CD4-positive, alpha-beta T cell (primary cell): ENCODE measurements at regions not wholly inside any gene's neighbourhood (a gene's known extent, or its start where the extent isn't known, plus 50 kb on each side); places are given as distances from the start of the nearest gene placed in this dataset.

Source experiments
- ATAC-seq: fragments of 200-7000 bp; cut with Tn5 transposase; one replicate; pipeline ENCODE4 v1.10.0; 2022; ENCODE audit warnings: mild to moderate bottlenecking; ENCODE audit not compliant: poor library complexity
- CTCF ChIA-PET: fragments of 350-600 bp; sonication (Branson Sonifier 250); formaldehyde crosslinking; loops from one replicate; lab custom pipeline; 2021; ENCODE audit warnings: antibody characterized with exemption, inconsistent platforms; lab: Charles Lee
- POLR2A ChIA-PET: fragments of 350-600 bp; sonication (Branson Sonifier 250); formaldehyde crosslinking; loops from one replicate; lab custom pipeline; 2021; ENCODE audit warnings: antibody characterized with exemption, inconsistent platforms; lab: Charles Lee
- DNase-seq, 14 experiments: peaks; one replicate each; pipeline ENCODE4 v3.0.0-alpha.2; 2013 to 2020; ENCODE audit warnings: mixed read lengths in 2 of 14
- H3K27ac ChIP-seq, 2 donors: one replicate each; pipeline versions ENCODE4 v1.5.1 to v1.7.0; 2013; ENCODE audit warnings: low read length in 2 of 2, low read depth in 1 of 2, mild to moderate bottlenecking in 1 of 2
- H3K27me3 ChIP-seq, 2 experiments: 1 replicate in 1 of 2; 2 replicates in 1 of 2; pipeline versions ENCODE4 v1.6.1 to v1.7.0; 2013; ENCODE audit warnings: low read length in 2 of 2, control low read depth in 1 of 2, mild to moderate bottlenecking in 1 of 2, moderate library complexity in 1 of 2; ENCODE audit not compliant: insufficient read depth in 2 of 2, control insufficient read depth in 1 of 2
- H3K36me3 ChIP-seq: one replicate; pipeline ENCODE4 v1.6.1; 2013; ENCODE audit warnings: low read length, control low read depth; ENCODE audit not compliant: insufficient read depth
- H3K4me1 ChIP-seq: one replicate; pipeline ENCODE4 v1.6.1; 2013; ENCODE audit warnings: low read length, control low read depth; ENCODE audit not compliant: insufficient read depth
- H3K4me3 ChIP-seq: one replicate; pipeline ENCODE4 v1.5.1; 2013; ENCODE audit warnings: mild to moderate bottlenecking, low read length, moderate library complexity
- H3K9me3 ChIP-seq, 2 experiments: 1 replicate in 1 of 2; 2 replicates in 1 of 2; pipeline versions ENCODE4 v1.6.1 to v1.7.0; 2013; ENCODE audit warnings: low read length in 2 of 2, mild to moderate bottlenecking in 2 of 2, control low read depth in 1 of 2, moderate library complexity in 1 of 2; ENCODE audit not compliant: control insufficient read depth in 1 of 2, insufficient read depth in 1 of 2
- H3K27ac Mint-ChIP-seq: one replicate; pipeline ENCODE4 v1.8.0; 2020; ENCODE audit warnings: mixed read lengths
- H3K27me3 Mint-ChIP-seq: one replicate; pipeline ENCODE4 v1.8.0; 2021; ENCODE audit warnings: mixed read lengths
- H3K36me3 Mint-ChIP-seq: one replicate; pipeline ENCODE4 v1.8.0; 2021; ENCODE audit warnings: low read depth, mixed read lengths
- H3K4me1 Mint-ChIP-seq: one replicate; pipeline ENCODE4 v1.8.0; 2021; ENCODE audit warnings: low read depth, mixed read lengths
- H3K4me3 Mint-ChIP-seq: one replicate; pipeline ENCODE4 v1.8.0; 2020; ENCODE audit warnings: mild to moderate bottlenecking, mixed read lengths
- H3K9me3 Mint-ChIP-seq: one replicate; pipeline ENCODE4 v1.8.0; 2020; ENCODE audit warnings: mixed read lengths
- CTCF ChIP-seq: fragments of 200-600 bp; IDR thresholded peaks from one replicate; pipeline ENCODE4 v1.8.0; 2022; ENCODE audit warnings: antibody characterized with exemption, mild to moderate bottlenecking
- intact Hi-C, 2 experiments: fragments of 100-400 bp; cut with DNase I in 1 of 2; cut with micrococcal nuclease in 1 of 2; formaldehyde crosslinking; loops; one replicate each; pipeline versions ENCODE4 v1.15.1 to v1.9.0; 2023 to 2025; cut with DNase I, micrococcal nuclease

- CTCF ChIA-PET = no interaction called here
- H3K27ac Mint-ChIP-seq = no peak overlapping the region
Measured at GRCh38 chr14:62102349-62102725, 340.1 kb downstream of the SNAPC1 start.

GRCh38 chr14:62103464-62103863, 341.2 kb downstream of the SNAPC1 start:
- H3K27ac Mint-ChIP-seq = no peak overlapping the region
- peaks cover 6% of the 10 kb centered on the region for H3K27me3 Mint-ChIP-seq
- Histone ChIP-seq H3K36me3 (no peaks in the 10 kb centered on the region), H3K27ac (no peak overlapping the region), H3K27me3 (no peaks in the 10 kb centered on the region), H3K4me1 (no peaks in the 10 kb centered on the region), H3K9me3 (no peaks in the 10 kb centered on the region), H3K4me3 (no peak overlapping the region)
- intact Hi-C loops = loop anchor here in 1 of 2 experiments (10.0 kb wide), 1 partner anchor 49 kb away; no protein-coding TSS in a partner anchor
- H3K9me3 Mint-ChIP-seq = no peaks in the 10 kb centered on the region
- ATAC-seq (no peak), DNase-seq (no peak)
- H3K36me3 Mint-ChIP-seq = no peaks in the 10 kb centered on the region
- ChIA-PET POLR2A (no interaction called here), CTCF (no interaction called here)
- no peaks in the 10 kb centered on the region for H3K4me1 Mint-ChIP-seq
- no peak overlapping the region for H3K4me3 Mint-ChIP-seq
- TF ChIP-seq CTCF = no peak

More at GRCh38 chr14:62102349-62102725, 340.1 kb downstream of the SNAPC1 start:
- H3K27me3 Mint-ChIP-seq = peaks cover 6% of the 10 kb centered on the region
- H3K9me3 Mint-ChIP-seq = no peaks in the 10 kb centered on the region
- H3K9me3 ChIP-seq = no peaks in the 10 kb centered on the region
- ATAC-seq (no peak), DNase-seq (no peak)
- no peaks in the 10 kb centered on the region for H3K36me3 ChIP-seq
- H3K4me1 Mint-ChIP-seq = no peaks in the 10 kb centered on the region
- no peaks in the 10 kb centered on the region for H3K27me3 ChIP-seq
- H3K4me3 ChIP-seq = no peak overlapping the region
- TF ChIP-seq CTCF = no peak
- no peaks in the 10 kb centered on the region for H3K4me1 ChIP-seq
- intact Hi-C loops = loop anchor here in 1 of 2 experiments (10.0 kb wide), 1 partner anchor 48 kb away; no protein-coding TSS in a partner anchor
- H3K36me3 Mint-ChIP-seq = no peaks in the 10 kb centered on the region
- POLR2A ChIA-PET = no interaction called here
- H3K4me3 Mint-ChIP-seq = no peak overlapping the region
- no peak overlapping the region for H3K27ac ChIP-seq

- H3K27ac Mint-ChIP-seq = no peak overlapping the region
- H3K4me1 Mint-ChIP-seq = no peaks in the 10 kb centered on the region
- no peak for ATAC-seq
- TF ChIP-seq CTCF = no peak
- H3K36me3 ChIP-seq = no peaks in the 10 kb centered on the region
- POLR2A ChIA-PET = interaction anchor here (0.7 kb wide), 1 partner anchor 75 kb away, joined by 3 read pairs; no protein-coding TSS in a partner anchor
- no peak overlapping the region for H3K4me3 ChIP-seq
- CTCF ChIA-PET = no interaction called here
- H3K27me3 ChIP-seq = peaks cover 5 to 10% of the 10 kb centered on the region in 2 experiments
- H3K27ac ChIP-seq = no peak overlapping the region
- H3K4me3 Mint-ChIP-seq = no peak overlapping the region
- no peaks in the 10 kb centered on the region for H3K36me3 Mint-ChIP-seq
- intact Hi-C loops = no loop called here
- H3K4me1 ChIP-seq = no peaks in the 10 kb centered on the region
- no peaks in the 10 kb centered on the region for H3K9me3 Mint-ChIP-seq
- no peaks in the 10 kb centered on the region for H3K9me3 ChIP-seq
- peaks cover 33% of the 10 kb centered on the region for H3K27me3 Mint-ChIP-seq
- no peak for DNase-seq
Measured at GRCh38 chr14:62110941-62111340, 348.7 kb downstream of the SNAPC1 start.
